IMR-90 (cell line): ENCODE measurements at regions not wholly inside any gene's neighbourhood (a gene's known extent, or its start where the extent isn't known, plus 50 kb on each side); places are given as distances from the start of the nearest gene placed in this dataset.

Source experiments
- ATAC-seq: fragments of 200-7000 bp; cut with Tn5 transposase; 2 replicates; pipeline ENCODE4 v1.9.1; 2020; ENCODE audit warnings: low read depth, mild to moderate bottlenecking, moderate library complexity
- BruUV-seq: library from RNA; stranded (reverse); fragments of 400-500 nt; replicated peaks from 2 replicates; lab custom pipeline; 2021; lab: Mats Ljungman, UMichigan
- CTCF ChIA-PET: fragments of 300-600 bp; formaldehyde crosslinking; extraction: SDS; loops from one replicate; lab custom pipeline; 2021; ENCODE audit warnings: antibody characterized with exemption; lab: Yijun Ruan, JAX
- POLR2A ChIA-PET: fragments of 300-600 bp; sonication (Branson Sonifier 250); formaldehyde crosslinking; loops from one replicate; lab custom pipeline; 2022; ENCODE audit warnings: antibody characterized with exemption; ENCODE audit not compliant: unreplicated experiment; lab: Charles Lee
- DNase-seq: peaks from one replicate; pipeline ENCODE4 v3.0.0; 2013
- H2AFZ ChIP-seq: replicated peaks from 2 replicates; pipeline ENCODE3; 2013; ENCODE audit warnings: low read length, mild to moderate bottlenecking; ENCODE audit not compliant: poor library complexity
- H2AK5ac ChIP-seq: 2 replicates; pipeline ENCODE4 v1.6.1; 2013; ENCODE audit warnings: low read depth, low read length, inconsistent platforms
- H2AK9ac ChIP-seq: replicated peaks from 2 replicates; pipeline ENCODE3; 2013; ENCODE audit warnings: mild to moderate bottlenecking, low read depth, low read length, moderate library complexity; ENCODE audit not compliant: poor library complexity
- H2BK120ac ChIP-seq: 2 replicates; pipeline ENCODE4 v1.6.1; 2013; ENCODE audit warnings: low read depth, low read length, inconsistent platforms
- H2BK15ac ChIP-seq: 3 replicates; pipeline ENCODE4 v1.6.1; 2013; ENCODE audit warnings: low read depth, low read length, inconsistent platforms
- H2BK20ac ChIP-seq: 2 replicates; pipeline ENCODE4 v1.6.1; 2013; ENCODE audit warnings: low read depth, mild to moderate bottlenecking, inconsistent platforms, low read length, moderate library complexity
- H2BK5ac ChIP-seq: 2 replicates; pipeline ENCODE4 v1.6.1; 2013; ENCODE audit warnings: mild to moderate bottlenecking, low read depth, low read length, inconsistent platforms; ENCODE audit not compliant: poor library complexity, severe bottlenecking
- H3K14ac ChIP-seq: replicated peaks from 2 replicates; pipeline ENCODE4 v1.6.1; 2013; ENCODE audit warnings: low read depth, low read length, inconsistent platforms
- H3K18ac ChIP-seq: 2 replicates; pipeline ENCODE4 v1.6.1; 2013; ENCODE audit warnings: low read depth, low read length, control low read depth
- H3K23ac ChIP-seq: 2 replicates; pipeline ENCODE4 v1.6.1; 2013; ENCODE audit warnings: low read depth, low read length, inconsistent platforms
- H3K27ac ChIP-seq: 2 replicates; pipeline ENCODE4 v1.5.1; 2013; ENCODE audit warnings: mild to moderate bottlenecking, control low read depth, low read length; ENCODE audit not compliant: insufficient read depth
- H3K27me3 ChIP-seq: 2 replicates; pipeline ENCODE4 v1.6.1; 2013; ENCODE audit warnings: low read length; ENCODE audit not compliant: control insufficient read depth, insufficient read depth
- H3K36me3 ChIP-seq: 2 replicates; pipeline ENCODE4 v1.6.1; 2013; ENCODE audit warnings: low read length, mixed read lengths; ENCODE audit not compliant: control insufficient read depth, insufficient read depth
- H3K4ac ChIP-seq: 2 replicates; pipeline ENCODE4 v1.6.1; 2013; ENCODE audit warnings: low read depth, low read length, inconsistent platforms
- H3K4me1 ChIP-seq: 2 replicates; pipeline ENCODE4 v1.6.1; 2013; ENCODE audit warnings: low read length, mixed read lengths; ENCODE audit not compliant: control insufficient read depth, insufficient read depth
- H3K4me2 ChIP-seq: 2 replicates; pipeline ENCODE4 v1.6.1; 2013; ENCODE audit warnings: low read depth, mild to moderate bottlenecking, control low read depth, low read length, moderate library complexity
- H3K4me3 ChIP-seq: 2 replicates; pipeline ENCODE4 v1.5.1; 2013; ENCODE audit warnings: low read depth, mild to moderate bottlenecking, control low read depth, low read length, moderate library complexity; ENCODE audit not compliant: insufficient read depth
- H3K56ac ChIP-seq: 2 replicates; pipeline ENCODE4 v1.6.1; 2013; ENCODE audit warnings: low read length, inconsistent platforms; ENCODE audit not compliant: insufficient read depth; ENCODE audit errors: extremely low read depth
- H3K79me1 ChIP-seq, 2 experiments: 2 replicates each; pipeline ENCODE4 v1.6.1; 2013; ENCODE audit warnings: low read length in 2 of 2, inconsistent platforms in 1 of 2, low read depth in 1 of 2
- H3K9ac ChIP-seq: 2 replicates; pipeline ENCODE4 v1.6.1; 2013; ENCODE audit warnings: low read depth, low read length, control low read depth
- H3K9me1 ChIP-seq: 2 replicates; pipeline ENCODE4 v1.6.1; 2013; ENCODE audit warnings: low read length, inconsistent platforms; ENCODE audit not compliant: insufficient read depth
- H3K9me3 ChIP-seq: 2 replicates; pipeline ENCODE4 v1.6.1; 2013; ENCODE audit warnings: low read length; ENCODE audit not compliant: control insufficient read depth, insufficient read depth
- H4K20me1 ChIP-seq: 2 replicates; pipeline ENCODE4 v1.6.1; 2013; ENCODE audit warnings: low read length, inconsistent platforms; ENCODE audit not compliant: insufficient read depth
- H4K5ac ChIP-seq: 2 replicates; pipeline ENCODE4 v1.6.1; 2013; ENCODE audit warnings: mild to moderate bottlenecking, low read depth, low read length, control low read depth
- H4K8ac ChIP-seq, 2 experiments: 2 replicates each; pipeline ENCODE4 v1.6.1; 2013; ENCODE audit warnings: low read depth in 2 of 2, low read length in 2 of 2, control low read depth in 1 of 2, inconsistent platforms in 1 of 2
- H4K91ac ChIP-seq: 2 replicates; pipeline ENCODE4 v1.6.1; 2013; ENCODE audit warnings: low read depth, low read length, inconsistent platforms; ENCODE audit not compliant: insufficient read depth
- BHLHE40 ChIP-seq: fragments of 150-350 bp; IDR thresholded peaks from 2 replicates; pipeline ENCODE4 v1.6.1; 2016; ENCODE audit warnings: mild to moderate bottlenecking, low read depth, low read length
- CEBPB ChIP-seq: IDR thresholded peaks from 2 replicates; pipeline ENCODE4 v1.6.1; 2012; ENCODE audit warnings: low read depth, low read length, improper control_type of control experiment
- CHD1 ChIP-seq: IDR thresholded peaks from 2 replicates; pipeline ENCODE4 v1.6.1; 2012; ENCODE audit warnings: low read depth, low read length, improper control_type of control experiment
- CTCF ChIP-seq: conservative IDR thresholded peaks from 2 replicates; pipeline ENCODE4 v1.5.1; 2012; ENCODE audit warnings: mild to moderate bottlenecking, low read depth, low read length, improper control_type of control experiment
- ELK1 ChIP-seq: fragments of 150-350 bp; IDR thresholded peaks from 2 replicates; pipeline ENCODE4 v1.6.1; 2016; ENCODE audit warnings: low read depth, mild to moderate bottlenecking, low read length, moderate library complexity, borderline replicate concordance
- FOS ChIP-seq: fragments of 150-350 bp; IDR thresholded peaks from 2 replicates; pipeline ENCODE4 v1.6.1; 2016; ENCODE audit warnings: low read depth, low read length
- MAZ ChIP-seq: IDR thresholded peaks from 2 replicates; pipeline ENCODE4 v1.6.1; 2012; ENCODE audit warnings: low read depth, mild to moderate bottlenecking, low read length, improper control_type of control experiment, moderate library complexity, borderline replicate concordance
- MXI1 ChIP-seq: IDR thresholded peaks from 2 replicates; pipeline ENCODE4 v1.6.1; 2012; ENCODE audit warnings: low read depth, mild to moderate bottlenecking, low read length, moderate library complexity, borderline replicate concordance
- NFE2L2 ChIP-seq: fragments of 150-350 bp; IDR thresholded peaks from 2 replicates; pipeline ENCODE4 v1.6.1; 2016; ENCODE audit warnings: low read depth, mild to moderate bottlenecking, low read length
- POLR2A ChIP-seq: IDR thresholded peaks from 2 replicates; pipeline ENCODE4 v1.6.1; 2012; ENCODE audit warnings: mild to moderate bottlenecking, low read depth, low read length
- RAD21 ChIP-seq: IDR thresholded peaks from 2 replicates; pipeline ENCODE4 v1.6.1; 2012; ENCODE audit warnings: low read length, improper control_type of control experiment
- RCOR1 ChIP-seq: IDR thresholded peaks from 2 replicates; pipeline ENCODE4 v1.6.1; 2012; ENCODE audit warnings: mild to moderate bottlenecking, low read length, improper control_type of control experiment; ENCODE audit not compliant: insufficient replicate concordance
- RFX5 ChIP-seq: IDR thresholded peaks from 2 replicates; pipeline ENCODE4 v1.8.0; 2012; ENCODE audit warnings: low read depth, mild to moderate bottlenecking, low read length, moderate library complexity
- SMC3 ChIP-seq: fragments of 150-350 bp; IDR thresholded peaks from 2 replicates; pipeline ENCODE4 v1.6.1; 2016; ENCODE audit warnings: low read depth, mild to moderate bottlenecking, antibody characterized with exemption, low read length, moderate library complexity
- WGBS, 2 experiments: methylation state at CpG; one replicate each; pipeline versions ENCODE4 v1.1.5 to v1.1.7; 2013; ENCODE audit warnings: missing lambda C conversion rate in 2 of 2; ENCODE audit not compliant: insufficient read length in 1 of 2; ENCODE audit errors: extremely low coverage in 2 of 2; 5-methylcytosine and 5-hydroxymethylcytosine counted together
- dilution Hi-C: fragments of 300-500 bp; cut with HindIII; formaldehyde crosslinking; loops from one replicate; pipeline ENCODE4 v1.14.3; 2018; ENCODE audit warnings: low sequenced_read_pairs; ENCODE audit not compliant: unreplicated experiment
- in situ Hi-C: fragments of 300-500 bp; cut with MboI; formaldehyde crosslinking; loops from 3 replicates; pipeline ENCODE4 v1.14.3; 2019; ENCODE audit warnings: low sequenced_read_pairs, inconsistent platforms, mixed read lengths
- intact Hi-C: fragments of 100-400 bp; cut with micrococcal nuclease; formaldehyde crosslinking; loops from 2 replicates; pipeline ENCODE4 v1.10.0; 2022
- TF ChIP-seq, protein P1 (sequence below): fragments of 150-350 bp; IDR thresholded peaks from 2 replicates; pipeline ENCODE4 v1.6.1; 2017; ENCODE audit warnings: mild to moderate bottlenecking, antibody characterized with exemption, low read length, low read depth

DNA sequence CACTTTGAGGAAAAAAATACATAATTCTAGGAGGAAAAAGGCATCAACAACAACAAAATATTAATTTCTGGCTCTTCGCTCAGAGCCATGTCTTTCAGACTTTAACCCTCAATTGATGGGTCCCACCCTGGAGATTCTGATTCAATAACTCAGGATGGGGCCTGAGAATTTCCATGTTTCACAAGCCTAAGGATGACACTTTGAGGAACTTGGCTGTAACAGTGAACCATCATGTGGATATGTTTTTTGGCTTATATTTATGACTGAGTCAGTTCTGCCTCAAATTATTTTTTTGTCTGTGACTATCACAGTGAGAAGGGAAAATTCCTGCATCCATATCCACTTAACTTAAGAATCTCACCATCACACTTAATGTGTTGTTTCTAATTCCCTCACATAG is 504.6 kb downstream of the RASEF start:
- no TSS peak for BruUV-seq
- Histone ChIP-seq H4K8ac (no peak overlapping the region), H3K4me3 (no peak overlapping the region), H3K4ac (no peak overlapping the region), H3K18ac (0 out of 2 replicates have a peak overlapping the region, but pooled peaks have one; percentile 16), H3K14ac (no peak overlapping the region), H3K9me1 (no peaks in the 10 kb centered on the region), H2BK5ac (no peak overlapping the region), H3K23ac (no peak overlapping the region; the same call in 1 of the 2 replicates), H2AK5ac (no peak overlapping the region), H3K36me3 (no peaks in the 10 kb centered on the region), H3K9ac (no peak overlapping the region), H3K56ac (no peak overlapping the region), H4K20me1 (no peaks in the 10 kb centered on the region), H2BK120ac (peak overlapping the region; percentile 39), H3K27ac (no peak overlapping the region), H3K27me3 (no peaks in the 10 kb centered on the region), H4K91ac (no peak overlapping the region), H3K9me3 (no peaks in the 10 kb centered on the region), H2AFZ (no peak overlapping the region), H2BK20ac (no peak overlapping the region), H2AK9ac (no peak overlapping the region), H2BK15ac (no peak overlapping the region), H3K4me2 (no peak overlapping the region), H4K5ac (no peak overlapping the region), H3K79me1 (no peaks in the 10 kb centered on the region), H3K4me1 (peaks cover 6% of the 10 kb centered on the region; the same call in 1 of the 2 replicates)
- no CpG with 5 or more reads among the region's 1 CpG for WGBS, 2 experiments
- dilution Hi-C loops = no loop called here
- in situ Hi-C loops = no loop called here
- ChIA-PET POLR2A (no interaction called here), CTCF (no interaction called here)
- intact Hi-C loops = no loop called here
- DNase-seq = peak; percentile 3
- TF ChIP-seq BHLHE40 (no peak), CHD1 (no peak), FOS (no peak), MXI1 (no peak), NFE2L2 (no peak), MAZ (no peak), ELK1 (no peak), SMC3 (no peak), POLR2A (no peak), RAD21 (no peak), CTCF (no peak), RFX5 (no peak), CEBPB (no peak), RCOR1 (no peak)
- TF ChIP-seq, protein P1, sequence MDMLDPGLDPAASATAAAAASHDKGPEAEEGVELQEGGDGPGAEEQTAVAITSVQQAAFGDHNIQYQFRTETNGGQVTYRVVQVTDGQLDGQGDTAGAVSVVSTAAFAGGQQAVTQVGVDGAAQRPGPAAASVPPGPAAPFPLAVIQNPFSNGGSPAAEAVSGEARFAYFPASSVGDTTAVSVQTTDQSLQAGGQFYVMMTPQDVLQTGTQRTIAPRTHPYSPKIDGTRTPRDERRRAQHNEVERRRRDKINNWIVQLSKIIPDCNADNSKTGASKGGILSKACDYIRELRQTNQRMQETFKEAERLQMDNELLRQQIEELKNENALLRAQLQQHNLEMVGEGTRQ = no peak
- no peak for ATAC-seq
